Cardiac muscle cell (in vitro differentiated cells and primary cell): ENCODE measurements at regions not wholly inside any gene's neighbourhood (a gene's known extent, or its start where the extent isn't known, plus 50 kb on each side); places are given as distances from the start of the nearest gene placed in this dataset.
A peak's percentile ranks its signal among the peaks of the same experiment; 100 is the strongest.

Experiments used
- DNase-seq, 2 donors: peaks; one replicate each; pipeline versions ENCODE4 v3.0.0 to v3.0.0-alpha.2; 2010 to 2017; ENCODE audit warnings: low read depth in 1 of 2, low spot score in 1 of 2
- H3K27ac ChIP-seq: fragments of 200-600 bp; sonication (generic); 2 replicates; pipeline ENCODE4 v1.5.1; 2016
- H3K27me3 ChIP-seq: fragments of 200-600 bp; sonication (generic); 2 replicates; pipeline ENCODE4 v1.6.0; 2016; ENCODE audit warnings: control low read depth
- H3K36me3 ChIP-seq: fragments of 200-600 bp; sonication (generic); 2 replicates; pipeline ENCODE4 v1.5.1; 2016; ENCODE audit warnings: control low read depth
- H3K4me1 ChIP-seq: fragments of 200-600 bp; sonication (generic); 2 replicates; pipeline ENCODE4 v1.8.1; 2017; ENCODE audit warnings: low read depth, mild to moderate bottlenecking, mixed run types
- H3K4me3 ChIP-seq: fragments of 200-600 bp; sonication (generic); 2 replicates; pipeline ENCODE4 v1.5.1; 2016; ENCODE audit warnings: mild to moderate bottlenecking
- H3K9me3 ChIP-seq: fragments of 200-600 bp; sonication (generic); 2 replicates; pipeline ENCODE4 v1.5.1; 2017; ENCODE audit warnings: low read depth, mild to moderate bottlenecking, control low read depth
- TF ChIP-seq, protein P1 (sequence below): IDR thresholded peaks from 2 replicates; pipeline ENCODE4 v1.5.1; 2012; ENCODE audit warnings: low read depth, mild to moderate bottlenecking, low read length

DNA sequence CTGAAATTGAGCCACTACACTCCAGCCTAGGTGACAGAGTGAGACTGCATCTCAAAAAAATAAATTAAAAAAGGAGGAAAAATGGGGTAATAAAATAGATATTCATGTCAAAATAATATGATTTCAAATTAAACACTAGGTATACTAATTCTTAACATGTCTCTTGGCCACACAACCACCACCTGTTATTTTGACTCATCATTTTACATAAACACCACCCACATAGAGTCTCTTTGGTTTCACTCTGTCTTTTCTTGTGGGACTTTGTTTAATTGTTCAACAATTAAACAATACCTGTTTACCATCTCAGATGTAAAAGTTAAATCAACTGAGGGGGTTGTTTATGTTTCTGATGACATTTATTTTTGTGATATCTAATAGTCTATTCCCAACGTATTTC is 476.8 kb upstream of the ADGRB3 start:
- no peaks in the 10 kb centered on the region for H3K27me3 ChIP-seq
- no peak for DNase-seq
- H3K36me3 ChIP-seq = no peaks in the 10 kb centered on the region
- H3K27ac ChIP-seq = no peak overlapping the region
- no peak overlapping the region for H3K4me3 ChIP-seq
- H3K9me3 ChIP-seq = no peaks in the 10 kb centered on the region
- H3K4me1 ChIP-seq = no peaks in the 10 kb centered on the region
- TF ChIP-seq, protein P1, sequence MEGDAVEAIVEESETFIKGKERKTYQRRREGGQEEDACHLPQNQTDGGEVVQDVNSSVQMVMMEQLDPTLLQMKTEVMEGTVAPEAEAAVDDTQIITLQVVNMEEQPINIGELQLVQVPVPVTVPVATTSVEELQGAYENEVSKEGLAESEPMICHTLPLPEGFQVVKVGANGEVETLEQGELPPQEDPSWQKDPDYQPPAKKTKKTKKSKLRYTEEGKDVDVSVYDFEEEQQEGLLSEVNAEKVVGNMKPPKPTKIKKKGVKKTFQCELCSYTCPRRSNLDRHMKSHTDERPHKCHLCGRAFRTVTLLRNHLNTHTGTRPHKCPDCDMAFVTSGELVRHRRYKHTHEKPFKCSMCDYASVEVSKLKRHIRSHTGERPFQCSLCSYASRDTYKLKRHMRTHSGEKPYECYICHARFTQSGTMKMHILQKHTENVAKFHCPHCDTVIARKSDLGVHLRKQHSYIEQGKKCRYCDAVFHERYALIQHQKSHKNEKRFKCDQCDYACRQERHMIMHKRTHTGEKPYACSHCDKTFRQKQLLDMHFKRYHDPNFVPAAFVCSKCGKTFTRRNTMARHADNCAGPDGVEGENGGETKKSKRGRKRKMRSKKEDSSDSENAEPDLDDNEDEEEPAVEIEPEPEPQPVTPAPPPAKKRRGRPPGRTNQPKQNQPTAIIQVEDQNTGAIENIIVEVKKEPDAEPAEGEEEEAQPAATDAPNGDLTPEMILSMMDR = no peak

DNA sequence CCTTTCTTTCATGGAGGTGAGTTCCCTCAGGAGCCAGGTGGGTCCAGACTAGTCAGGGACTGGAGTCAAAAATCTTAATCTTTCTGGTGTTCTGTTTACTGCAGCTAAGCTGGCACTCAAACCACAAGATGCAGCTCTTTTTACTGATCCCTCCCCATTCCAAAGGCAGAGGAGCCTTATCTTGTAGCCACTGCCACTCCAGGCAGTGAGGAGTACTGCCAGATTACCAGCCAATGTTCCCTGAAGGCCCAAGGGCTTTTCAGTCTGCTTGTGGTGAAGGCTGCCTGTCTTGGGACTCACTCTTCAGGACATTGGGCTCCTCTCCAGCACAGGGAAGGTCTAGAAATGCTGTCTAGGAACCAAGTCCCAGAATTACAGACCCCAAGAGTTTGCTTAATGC is 490.4 kb upstream of the ADGRB3 start:
- Histone ChIP-seq H3K4me3 (no peak overlapping the region), H3K27me3 (no peaks in the 10 kb centered on the region), H3K4me1 (no peaks in the 10 kb centered on the region), H3K36me3 (no peaks in the 10 kb centered on the region), H3K9me3 (no peaks in the 10 kb centered on the region), H3K27ac (no peak overlapping the region)
- TF ChIP-seq, protein P1 = no peak
- no peak for DNase-seq

DNA sequence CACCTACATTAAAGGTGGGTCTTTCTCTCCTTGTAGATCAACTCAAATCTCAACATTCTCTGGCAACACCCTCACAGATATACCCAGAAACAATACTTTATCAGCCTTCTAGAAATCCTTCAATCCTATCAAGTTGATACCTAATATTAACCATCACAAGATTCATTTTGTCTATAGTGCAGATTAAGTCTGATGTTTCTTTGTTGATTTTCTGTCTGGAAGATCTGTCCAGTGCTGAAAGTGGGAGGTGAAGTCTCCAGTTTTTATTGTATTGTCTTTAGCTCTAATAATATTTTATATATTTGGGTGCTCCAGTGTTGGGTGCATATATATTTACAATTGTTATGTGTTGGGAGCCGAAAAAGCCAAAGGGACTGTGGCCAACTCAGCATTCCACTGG is 493.9 kb upstream of the ADGRB3 start:
- TF ChIP-seq, protein P1 = no peak
- no peak for DNase-seq
- Histone ChIP-seq H3K4me3 (no peak overlapping the region), H3K36me3 (no peaks in the 10 kb centered on the region), H3K9me3 (no peaks in the 10 kb centered on the region), H3K4me1 (no peaks in the 10 kb centered on the region), H3K27ac (no peak overlapping the region), H3K27me3 (no peaks in the 10 kb centered on the region)

DNA sequence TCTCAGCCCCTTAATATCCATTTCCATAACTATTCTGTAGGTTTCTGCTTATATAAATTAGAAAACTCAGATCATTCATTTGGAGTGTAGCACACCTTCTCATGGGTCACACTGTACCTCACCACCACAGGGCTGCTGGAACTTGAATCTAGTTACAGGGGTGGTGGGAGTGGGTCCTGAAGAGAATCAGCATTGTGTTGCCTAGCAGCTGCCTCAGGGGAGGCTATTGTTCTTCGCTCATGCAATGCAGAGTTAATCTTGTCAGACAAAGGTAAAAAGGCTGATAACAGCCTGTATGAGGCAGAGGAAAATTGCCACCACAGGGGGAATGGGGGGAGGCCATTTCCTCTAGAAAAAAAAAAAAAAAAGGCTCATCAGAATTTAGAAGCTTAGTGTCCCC is 496.0 kb upstream of the ADGRB3 start:
- H3K9me3 ChIP-seq = no peaks in the 10 kb centered on the region
- DNase-seq = no peak
- H3K27me3 ChIP-seq = no peaks in the 10 kb centered on the region
- H3K4me1 ChIP-seq = no peaks in the 10 kb centered on the region
- H3K4me3 ChIP-seq = no peak overlapping the region
- H3K36me3 ChIP-seq = no peaks in the 10 kb centered on the region
- H3K27ac ChIP-seq = no peak overlapping the region
- TF ChIP-seq, protein P1 = no peak

DNA sequence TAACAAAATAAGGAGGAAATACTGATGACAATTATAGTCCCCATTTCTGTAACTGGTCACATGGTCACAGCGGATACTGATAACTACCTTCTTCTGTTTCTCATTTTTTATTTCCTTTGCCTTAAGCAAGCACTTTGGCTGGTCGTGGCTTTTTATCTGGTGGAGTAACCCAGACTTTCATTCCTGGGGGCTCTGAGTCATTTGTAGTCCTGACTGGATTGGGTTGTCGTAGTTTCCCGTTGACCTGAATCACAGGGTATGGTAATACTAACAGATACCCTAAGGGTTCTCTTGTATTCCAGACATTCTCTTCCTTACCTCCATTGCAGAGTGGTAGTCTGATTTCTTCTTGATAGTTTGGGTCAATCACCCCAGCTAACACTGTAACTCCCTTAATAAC is 500.3 kb upstream of the ADGRB3 start:
- no peaks in the 10 kb centered on the region for H3K27me3 ChIP-seq
- H3K4me3 ChIP-seq = no peak overlapping the region
- DNase-seq = peak in 1 of 2 donors; percentile 16
- no peaks in the 10 kb centered on the region for H3K36me3 ChIP-seq
- no peak overlapping the region for H3K27ac ChIP-seq
- TF ChIP-seq, protein P1 = no peak
- H3K9me3 ChIP-seq = no peaks in the 10 kb centered on the region
- H3K4me1 ChIP-seq = no peaks in the 10 kb centered on the region

DNA sequence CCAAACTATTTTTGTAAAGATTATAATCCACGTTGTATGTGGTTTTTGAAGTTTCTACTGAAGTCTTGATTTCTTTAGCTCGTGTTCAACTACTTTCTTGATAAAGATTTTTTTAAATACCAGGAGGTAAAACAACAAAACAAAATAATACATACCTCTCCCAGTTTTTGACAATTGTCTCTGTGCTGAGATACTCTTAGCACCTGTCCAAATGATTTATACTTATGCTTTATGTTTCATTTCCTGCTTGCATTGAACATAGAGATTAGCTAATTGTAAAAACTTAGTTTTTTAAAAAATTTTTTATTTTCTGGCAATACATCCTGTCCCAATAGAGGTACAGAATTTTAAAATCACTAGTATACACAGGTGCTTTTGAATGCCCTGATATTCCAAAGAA is 506.9 kb upstream of the ADGRB3 start:
- no peak overlapping the region for H3K4me3 ChIP-seq
- no peaks in the 10 kb centered on the region for H3K4me1 ChIP-seq
- no peaks in the 10 kb centered on the region for H3K9me3 ChIP-seq

More for the DNA sequence above, 506.9 kb upstream of the ADGRB3 start:
- TF ChIP-seq, protein P1 = no peak
- no peak for DNase-seq
- H3K36me3 ChIP-seq = no peaks in the 10 kb centered on the region
- no peak overlapping the region for H3K27ac ChIP-seq
- no peaks in the 10 kb centered on the region for H3K27me3 ChIP-seq
